SU-DHL-6 (cell line): ENCODE measurements at regions not wholly inside any gene's neighbourhood (a gene's known extent, or its start where the extent isn't known, plus 50 kb on each side); places are given as distances from the start of the nearest gene placed in this dataset.

Experiments
- EZH2phosphoT487 ChIP-seq: fragments of 200-600 bp; sonication (generic), shearing (Covaris generic); conservative IDR thresholded peaks from 2 replicates; pipeline ENCODE4 v1.6.1; 2018; ENCODE audit warnings: mild to moderate bottlenecking, antibody characterized with exemption, low read length, moderate library complexity, mixed read lengths
- TF ChIP-seq, protein P1 (sequence below): fragments of 200-600 bp; sonication (generic); IDR thresholded peaks from one replicate; pipeline ENCODE4 v1.5.1; 2017; ENCODE audit warnings: antibody characterized with exemption, mild to moderate bottlenecking, low read length, moderate library complexity; ENCODE audit not compliant: insufficient read depth, poor library complexity, severe bottlenecking

- TF ChIP-seq, protein P1, sequence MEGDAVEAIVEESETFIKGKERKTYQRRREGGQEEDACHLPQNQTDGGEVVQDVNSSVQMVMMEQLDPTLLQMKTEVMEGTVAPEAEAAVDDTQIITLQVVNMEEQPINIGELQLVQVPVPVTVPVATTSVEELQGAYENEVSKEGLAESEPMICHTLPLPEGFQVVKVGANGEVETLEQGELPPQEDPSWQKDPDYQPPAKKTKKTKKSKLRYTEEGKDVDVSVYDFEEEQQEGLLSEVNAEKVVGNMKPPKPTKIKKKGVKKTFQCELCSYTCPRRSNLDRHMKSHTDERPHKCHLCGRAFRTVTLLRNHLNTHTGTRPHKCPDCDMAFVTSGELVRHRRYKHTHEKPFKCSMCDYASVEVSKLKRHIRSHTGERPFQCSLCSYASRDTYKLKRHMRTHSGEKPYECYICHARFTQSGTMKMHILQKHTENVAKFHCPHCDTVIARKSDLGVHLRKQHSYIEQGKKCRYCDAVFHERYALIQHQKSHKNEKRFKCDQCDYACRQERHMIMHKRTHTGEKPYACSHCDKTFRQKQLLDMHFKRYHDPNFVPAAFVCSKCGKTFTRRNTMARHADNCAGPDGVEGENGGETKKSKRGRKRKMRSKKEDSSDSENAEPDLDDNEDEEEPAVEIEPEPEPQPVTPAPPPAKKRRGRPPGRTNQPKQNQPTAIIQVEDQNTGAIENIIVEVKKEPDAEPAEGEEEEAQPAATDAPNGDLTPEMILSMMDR: no peak
- TF ChIP-seq EZH2phosphoT487: no peak
These were observed 613.5 kb upstream of the MGMT start for GRCh38 chr10:128853537-128853936.
